HEK293 (cell line): ENCODE measurements at regions not wholly inside any gene's neighbourhood (a gene's known extent, or its start where the extent isn't known, plus 50 kb on each side); places are given as distances from the start of the nearest gene placed in this dataset.

Experiments
- ZNF114 ChIP-seq: fragments of 450-650 bp; formaldehyde crosslinking; IDR thresholded peaks from 2 replicates; pipeline ENCODE4 v1.5.0; 2017; ENCODE audit warnings: missing biosample characterization, missing genetic modification characterization
- ZNF274 ChIP-seq, 2 experiments: fragments of 200-500 bp in 1 of 2; fragments of 450-650 bp in 1 of 2; sonication (Bioruptor generic) in 1 of 2; formaldehyde crosslinking in 1 of 2; IDR thresholded peaks; 2 replicates each; pipeline versions ENCODE4 v1.5.1 to v1.6.1; 2014 to 2016; ENCODE audit warnings: borderline replicate concordance in 1 of 2, inconsistent platforms in 1 of 2, low read length in 1 of 2, missing biosample characterization in 1 of 2, missing genetic modification characterization in 1 of 2
- ZNF521 ChIP-seq: fragments of 450-650 bp; formaldehyde crosslinking; IDR thresholded peaks from 2 replicates; pipeline ENCODE4 v1.5.1; 2017; ENCODE audit warnings: missing biosample characterization, mild to moderate bottlenecking, missing genetic modification characterization
- TF ChIP-seq, protein P1 (sequence below): fragments of 450-650 bp; formaldehyde crosslinking; IDR thresholded peaks from 2 replicates; pipeline ENCODE4 v1.5.1; 2016; ENCODE audit warnings: missing biosample characterization, missing genetic modification characterization

DNA sequence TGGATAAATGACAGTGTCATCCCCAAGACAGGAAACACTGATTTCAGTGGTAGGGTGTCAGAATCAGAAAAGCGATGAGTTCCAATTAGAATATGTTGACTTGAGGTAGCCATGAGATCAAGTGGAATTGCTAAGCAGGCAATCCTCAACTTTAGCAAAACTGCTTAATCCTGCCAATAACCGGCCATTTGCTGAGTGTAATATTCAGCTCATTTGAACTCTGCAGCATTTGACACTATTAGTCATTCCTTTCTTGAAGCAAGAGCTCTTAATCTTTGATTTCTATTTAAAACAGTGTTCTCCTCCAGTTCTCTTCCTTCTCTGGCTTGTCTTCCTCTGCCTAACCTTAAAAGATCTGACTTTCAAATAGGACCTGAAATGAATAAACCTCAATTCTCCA lies 68.7 kb upstream of the DCLK2 start:
- TF ChIP-seq, protein P1, sequence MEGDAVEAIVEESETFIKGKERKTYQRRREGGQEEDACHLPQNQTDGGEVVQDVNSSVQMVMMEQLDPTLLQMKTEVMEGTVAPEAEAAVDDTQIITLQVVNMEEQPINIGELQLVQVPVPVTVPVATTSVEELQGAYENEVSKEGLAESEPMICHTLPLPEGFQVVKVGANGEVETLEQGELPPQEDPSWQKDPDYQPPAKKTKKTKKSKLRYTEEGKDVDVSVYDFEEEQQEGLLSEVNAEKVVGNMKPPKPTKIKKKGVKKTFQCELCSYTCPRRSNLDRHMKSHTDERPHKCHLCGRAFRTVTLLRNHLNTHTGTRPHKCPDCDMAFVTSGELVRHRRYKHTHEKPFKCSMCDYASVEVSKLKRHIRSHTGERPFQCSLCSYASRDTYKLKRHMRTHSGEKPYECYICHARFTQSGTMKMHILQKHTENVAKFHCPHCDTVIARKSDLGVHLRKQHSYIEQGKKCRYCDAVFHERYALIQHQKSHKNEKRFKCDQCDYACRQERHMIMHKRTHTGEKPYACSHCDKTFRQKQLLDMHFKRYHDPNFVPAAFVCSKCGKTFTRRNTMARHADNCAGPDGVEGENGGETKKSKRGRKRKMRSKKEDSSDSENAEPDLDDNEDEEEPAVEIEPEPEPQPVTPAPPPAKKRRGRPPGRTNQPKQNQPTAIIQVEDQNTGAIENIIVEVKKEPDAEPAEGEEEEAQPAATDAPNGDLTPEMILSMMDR (tag by site-specific recombination) = no peak
- TF ChIP-seq ZNF274 (IDR thresholded peaks at IDR 0.05; ENCODE audit: low read length) (no peak), ZNF274 (tag by site-specific recombination; IDR thresholded peaks at IDR 0.05; ENCODE audit: borderline replicate concordance) (no peak), ZNF521 (tag by site-specific recombination) (no peak), ZNF114 (tag by site-specific recombination) (no peak)
